Peyer's patch (tissue), 4 donors: ENCODE measurements at regions not wholly inside any gene's neighbourhood (a gene's known extent, or its start where the extent isn't known, plus 50 kb on each side); places are given as distances from the start of the nearest gene placed in this dataset.

Experiments
- POLR2A ChIP-seq, 2 donors: fragments of 450-650 bp; IDR thresholded peaks; one replicate each; pipeline ENCODE4 v1.5.1; 2017; ENCODE audit warnings: antibody characterized with exemption in 2 of 2, mild to moderate bottlenecking in 2 of 2, moderate library complexity in 2 of 2
- TF ChIP-seq, protein P1 (sequence below), 6 experiments: fragments of 450-650 bp in 4 of 6; fragments of 200-600 bp in 2 of 6; sonication (generic) in 1 of 6; IDR thresholded peaks; one replicate each; pipeline ENCODE4 v1.5.1; 2017 to 2019; ENCODE audit warnings: antibody characterized with exemption in 6 of 6, mild to moderate bottlenecking in 3 of 6, moderate library complexity in 1 of 6

DNA sequence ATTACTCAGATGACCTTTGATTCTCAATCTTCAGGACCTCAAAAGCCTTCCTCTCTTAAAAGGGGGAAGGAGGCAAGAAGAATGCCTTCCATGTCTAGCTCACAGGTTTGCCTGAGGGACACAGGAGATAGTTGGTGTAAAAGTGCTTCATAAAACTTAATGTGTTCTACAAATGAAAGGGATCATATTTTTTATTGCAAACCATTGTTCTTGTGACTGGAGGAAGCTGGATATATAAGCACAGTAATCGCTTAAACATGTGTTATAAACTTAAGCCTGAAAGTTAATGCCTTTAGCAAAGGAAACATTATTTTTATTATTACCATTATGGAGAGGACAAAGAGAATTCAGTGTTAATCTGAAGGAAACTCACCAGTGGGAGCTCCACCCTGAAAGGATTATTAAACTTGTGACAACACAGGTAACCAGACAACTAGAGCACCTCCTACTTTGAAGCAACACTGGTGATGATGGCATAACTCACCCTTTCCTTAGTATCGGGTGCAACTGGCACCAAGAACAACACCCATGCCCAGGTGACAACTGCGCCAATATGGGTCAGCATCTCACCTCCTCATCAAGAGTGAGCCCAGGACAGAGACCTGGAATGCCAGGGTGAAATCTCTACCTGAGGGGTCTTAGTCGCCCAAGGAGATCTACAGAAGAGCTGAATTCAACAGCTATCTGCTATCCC, 288.7 kb upstream of the PRDM1 start:
- TF ChIP-seq, protein P1, sequence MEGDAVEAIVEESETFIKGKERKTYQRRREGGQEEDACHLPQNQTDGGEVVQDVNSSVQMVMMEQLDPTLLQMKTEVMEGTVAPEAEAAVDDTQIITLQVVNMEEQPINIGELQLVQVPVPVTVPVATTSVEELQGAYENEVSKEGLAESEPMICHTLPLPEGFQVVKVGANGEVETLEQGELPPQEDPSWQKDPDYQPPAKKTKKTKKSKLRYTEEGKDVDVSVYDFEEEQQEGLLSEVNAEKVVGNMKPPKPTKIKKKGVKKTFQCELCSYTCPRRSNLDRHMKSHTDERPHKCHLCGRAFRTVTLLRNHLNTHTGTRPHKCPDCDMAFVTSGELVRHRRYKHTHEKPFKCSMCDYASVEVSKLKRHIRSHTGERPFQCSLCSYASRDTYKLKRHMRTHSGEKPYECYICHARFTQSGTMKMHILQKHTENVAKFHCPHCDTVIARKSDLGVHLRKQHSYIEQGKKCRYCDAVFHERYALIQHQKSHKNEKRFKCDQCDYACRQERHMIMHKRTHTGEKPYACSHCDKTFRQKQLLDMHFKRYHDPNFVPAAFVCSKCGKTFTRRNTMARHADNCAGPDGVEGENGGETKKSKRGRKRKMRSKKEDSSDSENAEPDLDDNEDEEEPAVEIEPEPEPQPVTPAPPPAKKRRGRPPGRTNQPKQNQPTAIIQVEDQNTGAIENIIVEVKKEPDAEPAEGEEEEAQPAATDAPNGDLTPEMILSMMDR (IDR thresholded peaks at IDR 0.05) = no peak
- no peak for TF ChIP-seq POLR2A (IDR thresholded peaks at IDR 0.05)
